CD4-positive, alpha-beta T cell (primary cell): ENCODE measurements at regions not wholly inside any gene's neighbourhood (a gene's known extent, or its start where the extent isn't known, plus 50 kb on each side); places are given as distances from the start of the nearest gene placed in this dataset.

Experiments
- ATAC-seq: fragments of 200-7000 bp; cut with Tn5 transposase; one replicate; pipeline ENCODE4 v1.10.0; 2022; ENCODE audit warnings: mild to moderate bottlenecking; ENCODE audit not compliant: poor library complexity
- CTCF ChIA-PET: fragments of 350-600 bp; sonication (Branson Sonifier 250); formaldehyde crosslinking; loops from one replicate; lab custom pipeline; 2021; ENCODE audit warnings: antibody characterized with exemption, inconsistent platforms; lab: Charles Lee
- POLR2A ChIA-PET: fragments of 350-600 bp; sonication (Branson Sonifier 250); formaldehyde crosslinking; loops from one replicate; lab custom pipeline; 2021; ENCODE audit warnings: antibody characterized with exemption, inconsistent platforms; lab: Charles Lee
- DNase-seq, 14 experiments: peaks; one replicate each; pipeline ENCODE4 v3.0.0-alpha.2; 2013 to 2020; ENCODE audit warnings: mixed read lengths in 2 of 14
- H3K27ac ChIP-seq, 2 donors: one replicate each; pipeline versions ENCODE4 v1.5.1 to v1.7.0; 2013; ENCODE audit warnings: low read length in 2 of 2, low read depth in 1 of 2, mild to moderate bottlenecking in 1 of 2
- H3K27me3 ChIP-seq, 2 experiments: 1 replicate in 1 of 2; 2 replicates in 1 of 2; pipeline versions ENCODE4 v1.6.1 to v1.7.0; 2013; ENCODE audit warnings: low read length in 2 of 2, control low read depth in 1 of 2, mild to moderate bottlenecking in 1 of 2, moderate library complexity in 1 of 2; ENCODE audit not compliant: insufficient read depth in 2 of 2, control insufficient read depth in 1 of 2
- H3K36me3 ChIP-seq: one replicate; pipeline ENCODE4 v1.6.1; 2013; ENCODE audit warnings: low read length, control low read depth; ENCODE audit not compliant: insufficient read depth
- H3K4me1 ChIP-seq: one replicate; pipeline ENCODE4 v1.6.1; 2013; ENCODE audit warnings: low read length, control low read depth; ENCODE audit not compliant: insufficient read depth
- H3K4me3 ChIP-seq: one replicate; pipeline ENCODE4 v1.5.1; 2013; ENCODE audit warnings: mild to moderate bottlenecking, low read length, moderate library complexity
- H3K9me3 ChIP-seq, 2 experiments: 1 replicate in 1 of 2; 2 replicates in 1 of 2; pipeline versions ENCODE4 v1.6.1 to v1.7.0; 2013; ENCODE audit warnings: low read length in 2 of 2, mild to moderate bottlenecking in 2 of 2, control low read depth in 1 of 2, moderate library complexity in 1 of 2; ENCODE audit not compliant: control insufficient read depth in 1 of 2, insufficient read depth in 1 of 2
- H3K27ac Mint-ChIP-seq: one replicate; pipeline ENCODE4 v1.8.0; 2020; ENCODE audit warnings: mixed read lengths
- H3K27me3 Mint-ChIP-seq: one replicate; pipeline ENCODE4 v1.8.0; 2021; ENCODE audit warnings: mixed read lengths
- H3K36me3 Mint-ChIP-seq: one replicate; pipeline ENCODE4 v1.8.0; 2021; ENCODE audit warnings: low read depth, mixed read lengths
- H3K4me1 Mint-ChIP-seq: one replicate; pipeline ENCODE4 v1.8.0; 2021; ENCODE audit warnings: low read depth, mixed read lengths
- H3K4me3 Mint-ChIP-seq: one replicate; pipeline ENCODE4 v1.8.0; 2020; ENCODE audit warnings: mild to moderate bottlenecking, mixed read lengths
- H3K9me3 Mint-ChIP-seq: one replicate; pipeline ENCODE4 v1.8.0; 2020; ENCODE audit warnings: mixed read lengths
- CTCF ChIP-seq: fragments of 200-600 bp; IDR thresholded peaks from one replicate; pipeline ENCODE4 v1.8.0; 2022; ENCODE audit warnings: antibody characterized with exemption, mild to moderate bottlenecking
- intact Hi-C, 2 experiments: fragments of 100-400 bp; cut with DNase I in 1 of 2; cut with micrococcal nuclease in 1 of 2; formaldehyde crosslinking; loops; one replicate each; pipeline versions ENCODE4 v1.15.1 to v1.9.0; 2023 to 2025; cut with DNase I, micrococcal nuclease

DNA sequence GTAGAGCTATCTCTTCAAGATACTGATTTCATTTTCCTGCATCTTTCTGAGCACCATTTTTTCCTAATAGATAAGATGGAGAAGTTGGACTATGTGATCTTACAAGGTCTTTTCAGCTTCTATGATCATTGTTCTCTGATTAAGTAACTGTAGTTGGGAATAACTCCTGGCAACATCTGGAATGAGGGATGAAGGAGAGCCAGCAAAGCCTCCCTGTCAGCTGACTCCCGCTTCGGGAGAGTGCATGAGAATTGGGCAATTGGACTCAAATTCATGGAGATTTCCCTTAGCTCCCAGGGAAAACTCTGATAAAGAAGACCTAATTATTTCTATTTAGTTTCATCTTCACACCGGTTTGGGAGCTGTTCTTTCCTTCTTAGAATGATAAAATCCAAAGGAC lies 146.1 kb downstream of the CCDC71L start:
- Mint-ChIP-seq H3K27ac (no peak overlapping the region), H3K36me3 (no peaks in the 10 kb centered on the region), H3K27me3 (peaks cover 33% of the 10 kb centered on the region), H3K9me3 (no peaks in the 10 kb centered on the region), H3K4me3 (no peak overlapping the region), H3K4me1 (no peaks in the 10 kb centered on the region)
- Histone ChIP-seq H3K9me3 (no peaks in the 10 kb centered on the region), H3K36me3 (no peaks in the 10 kb centered on the region), H3K4me3 (no peak overlapping the region), H3K27ac (no peak overlapping the region), H3K27me3 (peaks cover 9 to 18% of the 10 kb centered on the region in 2 experiments), H3K4me1 (no peaks in the 10 kb centered on the region)
- TF ChIP-seq CTCF, result no peak
- ATAC-seq, result no peak
- no peak for DNase-seq
- CTCF ChIA-PET, result no interaction called here
- intact Hi-C loops, result no loop called here
- POLR2A ChIA-PET, result no interaction called here

DNA sequence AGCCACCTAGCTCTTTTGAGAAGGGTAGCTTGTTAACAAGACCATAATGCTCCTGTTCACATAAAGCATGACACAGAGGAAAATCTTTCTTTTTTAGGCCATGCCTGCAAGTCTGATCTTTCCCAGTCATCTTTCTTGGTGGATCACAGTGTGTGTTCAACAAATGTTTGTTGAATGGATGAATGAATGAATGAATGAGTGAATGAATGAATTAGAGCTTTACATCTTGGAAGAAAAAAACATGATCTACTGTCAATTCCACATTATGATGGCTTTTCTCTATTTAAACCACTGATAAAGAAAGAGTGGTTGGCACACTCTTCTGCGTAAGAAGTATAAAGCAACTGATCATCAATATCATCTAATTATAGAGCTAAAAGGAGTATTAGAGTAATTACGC lies 148.7 kb downstream of the CCDC71L start:
- no peak for ATAC-seq
- CTCF ChIA-PET, result no interaction called here
- no peak overlapping the region for H3K27ac Mint-ChIP-seq

GRCh38 chr7:106504645-106505044 lies 156.3 kb downstream of the CCDC71L start:
- no peaks in the 10 kb centered on the region for H3K4me1 Mint-ChIP-seq
- no peak for TF ChIP-seq CTCF
- H3K27me3 Mint-ChIP-seq, result no peaks in the 10 kb centered on the region
- ChIA-PET CTCF (no interaction called here), POLR2A (no interaction called here)
- no peaks in the 10 kb centered on the region for H3K36me3 Mint-ChIP-seq
- ATAC-seq (no peak), DNase-seq (no peak)
- no peaks in the 10 kb centered on the region for H3K4me1 ChIP-seq
- peaks cover 0 to 3% of the 10 kb centered on the region in 2 experiments for H3K27me3 ChIP-seq
- intact Hi-C loops, result no loop called here
- no peaks in the 10 kb centered on the region for H3K9me3 Mint-ChIP-seq
- no peak overlapping the region for H3K4me3 Mint-ChIP-seq
- H3K27ac ChIP-seq, result no peak overlapping the region
- H3K4me3 ChIP-seq, result no peak overlapping the region
- H3K9me3 ChIP-seq, result no peaks in the 10 kb centered on the region
- no peak overlapping the region for H3K27ac Mint-ChIP-seq
- H3K36me3 ChIP-seq, result no peaks in the 10 kb centered on the region

More for the DNA sequence above, 148.7 kb downstream of the CCDC71L start:
- Histone ChIP-seq H3K27ac (no peak overlapping the region), H3K36me3 (no peaks in the 10 kb centered on the region), H3K4me3 (no peak overlapping the region), H3K9me3 (no peaks in the 10 kb centered on the region), H3K27me3 (peaks cover 0 to 4% of the 10 kb centered on the region in 2 experiments), H3K4me1 (no peaks in the 10 kb centered on the region)
- H3K4me3 Mint-ChIP-seq, result no peak overlapping the region
- intact Hi-C loops, result no loop called here
- H3K27me3 Mint-ChIP-seq, result peaks cover 13% of the 10 kb centered on the region
- no peaks in the 10 kb centered on the region for H3K36me3 Mint-ChIP-seq
- no peaks in the 10 kb centered on the region for H3K4me1 Mint-ChIP-seq
- DNase-seq, result no peak
- POLR2A ChIA-PET, result no interaction called here
- no peak for TF ChIP-seq CTCF
- no peaks in the 10 kb centered on the region for H3K9me3 Mint-ChIP-seq
